NCI-H2171 treated with DMSO at 0.1 percent for 48 hours (cell line): ENCODE measurements at regions not wholly inside any gene's neighbourhood (a gene's known extent, or its start where the extent isn't known, plus 50 kb on each side); places are given as distances from the start of the nearest gene placed in this dataset.
"Not testable (repeated sequence)": the region's sequence is repeated elsewhere in the genome, so short reads cannot be mapped to it uniquely, and the experiment has no call there.

Experiments used
- DNase-seq: peaks from one replicate; lab custom pipeline; 2025; lab: John Stamatoyannopoulos, UW

GRCh38 chrX:22800360-22800759, 199.4 kb upstream of the DDX53 start:
- DNase-seq, result no peak

GRCh38 chrX:22800806-22801205, 199.0 kb upstream of the DDX53 start:
- no peak for DNase-seq

- DNase-seq, result no peak
These were observed 196.4 kb upstream of the DDX53 start for GRCh38 chrX:22803353-22803752.

- DNase-seq, result no peak
These were observed 188.9 kb upstream of the DDX53 start for GRCh38 chrX:22810876-22811275.

- DNase-seq, result no peak
These were observed 181.7 kb upstream of the DDX53 start for GRCh38 chrX:22818061-22818460.

GRCh38 chrX:22855693-22856092, 144.1 kb upstream of the DDX53 start:
- DNase-seq, result no peak

GRCh38 chrX:22859642-22860041, 140.1 kb upstream of the DDX53 start:
- DNase-seq, result no peak

- DNase-seq, result not testable (repeated sequence)
These were observed 133.0 kb upstream of the DDX53 start for GRCh38 chrX:22866801-22867200.

- no peak for DNase-seq
These were observed 117.2 kb upstream of the DDX53 start for GRCh38 chrX:22882543-22882942.

GRCh38 chrX:22889819-22890218, 109.9 kb upstream of the DDX53 start:
- no peak for DNase-seq

- no peak for DNase-seq
These were observed 87.1 kb upstream of the DDX53 start for GRCh38 chrX:22912616-22913015.

- no peak for DNase-seq
These were observed 76.8 kb upstream of the DDX53 start for GRCh38 chrX:22922961-22923360.

GRCh38 chrX:22934640-22935039, 65.1 kb upstream of the DDX53 start:
- no peak for DNase-seq

GRCh38 chrX:22944945-22945344, 54.8 kb upstream of the DDX53 start:
- no peak for DNase-seq
